ENCODE measurements at regions not wholly inside any gene's neighbourhood (a gene's known extent, or its start where the extent isn't known, plus 50 kb on each side); places are given as distances from the start of the nearest gene placed in this dataset.

- no peak for TF ChIP-seq POLR2A (IDR thresholded peaks at IDR 0.05)
- TF ChIP-seq, protein P1, sequence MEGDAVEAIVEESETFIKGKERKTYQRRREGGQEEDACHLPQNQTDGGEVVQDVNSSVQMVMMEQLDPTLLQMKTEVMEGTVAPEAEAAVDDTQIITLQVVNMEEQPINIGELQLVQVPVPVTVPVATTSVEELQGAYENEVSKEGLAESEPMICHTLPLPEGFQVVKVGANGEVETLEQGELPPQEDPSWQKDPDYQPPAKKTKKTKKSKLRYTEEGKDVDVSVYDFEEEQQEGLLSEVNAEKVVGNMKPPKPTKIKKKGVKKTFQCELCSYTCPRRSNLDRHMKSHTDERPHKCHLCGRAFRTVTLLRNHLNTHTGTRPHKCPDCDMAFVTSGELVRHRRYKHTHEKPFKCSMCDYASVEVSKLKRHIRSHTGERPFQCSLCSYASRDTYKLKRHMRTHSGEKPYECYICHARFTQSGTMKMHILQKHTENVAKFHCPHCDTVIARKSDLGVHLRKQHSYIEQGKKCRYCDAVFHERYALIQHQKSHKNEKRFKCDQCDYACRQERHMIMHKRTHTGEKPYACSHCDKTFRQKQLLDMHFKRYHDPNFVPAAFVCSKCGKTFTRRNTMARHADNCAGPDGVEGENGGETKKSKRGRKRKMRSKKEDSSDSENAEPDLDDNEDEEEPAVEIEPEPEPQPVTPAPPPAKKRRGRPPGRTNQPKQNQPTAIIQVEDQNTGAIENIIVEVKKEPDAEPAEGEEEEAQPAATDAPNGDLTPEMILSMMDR (IDR thresholded peaks at IDR 0.05 in 4 of 5, conservative IDR thresholded peaks at IDR 0.05 in 1 of 5): no peak
Measured at GRCh38 chr5:19018822-19019221, 969.2 kb downstream of the CDH18 start.
